Inflammatory macrophage treated with lipopolysaccharide for 1 hour (primary cell): ENCODE measurements at regions not wholly inside any gene's neighbourhood (a gene's known extent, or its start where the extent isn't known, plus 50 kb on each side); places are given as distances from the start of the nearest gene placed in this dataset.
"Not testable (repeated sequence)": the region's sequence is repeated elsewhere in the genome, so short reads cannot be mapped to it uniquely, and the experiment has no call there.

ENCODE experiments used
- DNase-seq, 2 donors: peaks; one replicate each; pipeline ENCODE4 v3.0.0-alpha.2; 2020 to 2022

DNA sequence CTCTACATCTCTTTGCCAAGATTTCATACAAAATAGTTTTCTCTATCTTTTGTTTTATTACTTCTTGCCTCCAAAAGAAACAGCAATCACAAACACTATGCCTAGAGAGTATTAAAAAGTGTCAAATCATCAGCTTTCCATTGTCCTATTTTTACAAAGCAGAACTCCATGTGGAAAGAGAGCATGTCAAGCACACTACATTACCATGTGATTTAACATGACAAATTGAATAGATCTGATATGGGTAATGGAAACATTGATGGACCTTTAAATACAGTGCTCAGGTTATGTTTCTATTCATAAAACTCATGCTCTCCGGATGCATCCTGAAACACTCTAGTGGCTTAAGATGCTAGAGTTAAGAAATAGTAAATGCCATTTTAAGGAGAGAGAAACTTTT lies 791.4 kb upstream of the CTNND2 start:
- no peak for DNase-seq

DNA sequence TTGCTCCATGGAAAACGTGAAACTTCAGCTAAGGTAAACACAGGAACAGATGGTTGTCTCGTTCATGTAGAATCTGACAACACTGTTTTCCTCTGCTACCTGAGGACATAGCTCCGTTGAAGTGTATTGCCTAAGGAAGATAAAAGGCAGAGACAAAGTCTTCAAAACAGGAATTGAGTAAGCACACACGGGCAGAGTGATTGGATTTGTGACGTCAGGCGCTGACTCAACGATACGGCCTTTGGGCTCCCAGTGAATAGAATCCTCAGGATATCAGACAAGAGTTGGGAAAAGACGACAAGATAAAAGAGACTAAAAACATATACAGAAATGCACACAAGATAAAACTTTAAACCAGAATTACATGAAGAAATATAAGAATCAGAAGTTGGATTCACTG lies 787.1 kb upstream of the CTNND2 start:
- no peak for DNase-seq

DNA sequence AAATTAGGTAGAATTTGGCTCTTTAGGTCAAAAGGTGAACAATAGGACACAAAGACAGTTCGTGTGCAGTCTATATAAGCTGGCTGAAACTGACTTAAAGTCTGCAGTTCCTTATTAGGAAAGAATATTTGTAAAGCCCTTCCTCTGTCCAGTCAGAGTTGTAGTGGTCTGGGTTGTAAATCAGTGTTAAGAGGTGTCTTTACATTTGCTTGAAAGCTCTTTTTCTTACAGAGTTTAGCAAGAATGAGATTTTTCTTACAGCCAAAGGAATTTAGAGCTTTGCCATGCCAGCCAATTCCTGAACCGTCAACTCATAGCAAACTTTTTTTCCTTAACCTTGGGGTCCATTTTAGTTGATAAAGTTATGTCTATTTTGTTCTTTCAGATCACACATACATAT lies 786.1 kb upstream of the CTNND2 start:
- no peak for DNase-seq

DNA sequence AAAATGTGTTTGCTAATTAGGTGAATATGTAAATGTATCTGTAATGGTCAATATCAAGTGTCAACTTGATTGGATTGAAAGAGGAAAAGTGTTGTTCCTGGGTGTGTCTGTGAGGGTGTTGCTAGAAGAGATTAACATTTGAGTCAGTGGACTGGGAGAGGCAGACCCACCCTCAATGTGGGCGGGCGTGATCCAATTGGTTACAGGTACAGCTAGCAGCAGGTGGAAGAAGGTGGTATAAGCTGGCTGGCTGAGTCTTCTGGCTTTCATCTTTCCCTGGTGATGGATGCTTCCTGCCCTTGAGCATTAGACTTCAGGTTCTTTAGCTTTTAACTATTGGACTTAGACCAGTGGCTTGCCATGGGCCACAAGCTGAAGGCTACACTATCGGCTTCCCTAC lies 779.0 kb upstream of the CTNND2 start:
- no peak for DNase-seq

DNA sequence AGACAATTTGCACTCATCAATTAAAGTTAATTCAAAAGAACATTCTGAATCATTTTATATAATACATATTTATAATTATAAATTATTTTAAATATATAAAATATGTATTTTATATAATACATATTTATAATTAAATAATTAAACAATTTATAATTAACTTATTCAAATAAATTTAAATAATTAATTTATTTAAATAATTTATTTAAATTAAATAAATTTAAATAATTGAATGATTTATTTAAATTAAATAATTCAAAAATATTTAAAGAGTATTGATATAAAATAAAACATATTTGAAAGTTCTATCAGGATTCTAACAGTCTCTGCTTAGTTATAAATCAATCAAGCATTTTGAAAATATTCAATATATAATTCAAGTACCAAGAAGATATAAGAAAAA lies 775.5 kb upstream of the CTNND2 start:
- no peak for DNase-seq

- DNase-seq: no peak
Measured at GRCh38 chr5:12675959-12676358, 771.7 kb upstream of the CTNND2 start.

DNA sequence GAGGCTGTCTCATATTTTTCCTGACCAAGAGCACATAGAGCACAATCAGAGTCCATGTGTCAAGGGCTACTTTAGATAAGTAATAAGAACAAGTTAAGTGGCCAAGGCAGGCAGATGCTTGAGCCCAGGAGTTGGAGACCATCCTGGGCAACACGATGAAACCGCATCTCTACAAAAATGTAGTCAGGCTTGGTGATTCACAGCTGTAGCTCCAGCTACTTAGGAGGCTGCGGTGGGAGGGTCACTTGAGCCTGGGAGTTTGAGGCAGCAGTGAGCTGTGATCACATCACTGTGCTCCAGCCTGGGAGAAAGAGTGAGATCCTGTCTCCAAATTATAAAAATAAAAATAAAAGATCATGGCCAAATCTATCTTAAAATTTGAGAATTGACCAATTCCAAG lies 767.9 kb upstream of the CTNND2 start:
- no peak for DNase-seq

DNA sequence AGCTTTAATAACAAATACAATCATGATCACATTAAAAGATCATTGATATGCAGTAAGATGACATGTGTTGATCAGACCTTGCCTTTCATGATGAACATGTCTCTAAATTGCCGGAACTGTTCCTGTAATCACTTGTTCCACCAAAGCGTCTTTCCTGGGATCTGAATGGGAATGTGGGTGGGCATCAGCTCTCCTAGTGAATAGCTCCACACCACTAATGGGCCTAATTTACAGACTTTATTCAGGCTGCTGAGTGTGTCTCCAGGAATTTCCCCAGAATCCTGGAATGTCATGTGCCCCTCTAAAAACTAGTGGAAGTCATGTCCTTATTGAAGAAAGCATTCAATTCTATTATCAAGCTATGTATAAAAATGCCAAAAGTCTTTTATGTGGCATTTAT lies 765.1 kb upstream of the CTNND2 start:
- no peak for DNase-seq

DNA sequence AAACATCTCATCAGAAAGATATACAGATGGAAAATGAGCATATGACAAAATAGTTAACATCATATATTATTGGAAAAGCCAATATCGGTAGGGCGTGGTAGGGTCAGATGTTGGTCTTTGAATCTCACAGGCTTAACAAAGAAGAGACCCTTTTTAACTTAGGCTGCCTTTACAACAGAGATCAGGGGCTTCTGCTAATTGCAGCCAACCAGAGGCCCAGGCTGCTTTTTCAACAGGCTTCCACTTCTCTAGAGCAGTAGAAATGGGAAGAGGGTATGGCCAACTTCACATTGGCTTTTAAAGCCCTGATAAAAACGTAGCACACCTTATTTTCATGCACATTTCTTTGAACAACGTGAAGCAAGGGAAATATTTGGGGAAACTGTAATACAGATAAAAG lies 764.3 kb upstream of the CTNND2 start:
- no peak for DNase-seq

- DNase-seq: not testable (repeated sequence)
Measured at GRCh38 chr5:12667818-12668217, 763.6 kb upstream of the CTNND2 start.

DNA sequence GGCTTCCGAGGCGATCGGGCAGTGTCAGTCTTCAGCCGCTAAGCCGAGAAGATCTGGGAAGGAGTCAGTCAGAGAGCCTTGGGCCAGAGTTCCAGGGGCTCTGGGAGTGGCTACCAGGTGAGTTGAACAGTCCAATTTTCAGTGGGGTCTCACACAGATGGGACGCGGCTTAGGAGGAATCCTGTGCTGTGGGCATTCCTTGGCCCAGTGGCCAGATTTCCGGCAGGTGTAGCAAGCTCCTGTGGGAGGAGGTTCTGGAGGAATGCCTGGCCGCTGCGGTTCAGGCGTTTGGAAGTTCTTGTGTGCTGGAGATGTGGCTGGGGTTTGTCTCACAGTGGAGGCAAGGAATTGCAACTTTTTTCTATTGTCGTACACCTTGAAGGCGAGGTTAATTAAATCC lies 761.5 kb upstream of the CTNND2 start:
- not testable (repeated sequence) for DNase-seq

DNA sequence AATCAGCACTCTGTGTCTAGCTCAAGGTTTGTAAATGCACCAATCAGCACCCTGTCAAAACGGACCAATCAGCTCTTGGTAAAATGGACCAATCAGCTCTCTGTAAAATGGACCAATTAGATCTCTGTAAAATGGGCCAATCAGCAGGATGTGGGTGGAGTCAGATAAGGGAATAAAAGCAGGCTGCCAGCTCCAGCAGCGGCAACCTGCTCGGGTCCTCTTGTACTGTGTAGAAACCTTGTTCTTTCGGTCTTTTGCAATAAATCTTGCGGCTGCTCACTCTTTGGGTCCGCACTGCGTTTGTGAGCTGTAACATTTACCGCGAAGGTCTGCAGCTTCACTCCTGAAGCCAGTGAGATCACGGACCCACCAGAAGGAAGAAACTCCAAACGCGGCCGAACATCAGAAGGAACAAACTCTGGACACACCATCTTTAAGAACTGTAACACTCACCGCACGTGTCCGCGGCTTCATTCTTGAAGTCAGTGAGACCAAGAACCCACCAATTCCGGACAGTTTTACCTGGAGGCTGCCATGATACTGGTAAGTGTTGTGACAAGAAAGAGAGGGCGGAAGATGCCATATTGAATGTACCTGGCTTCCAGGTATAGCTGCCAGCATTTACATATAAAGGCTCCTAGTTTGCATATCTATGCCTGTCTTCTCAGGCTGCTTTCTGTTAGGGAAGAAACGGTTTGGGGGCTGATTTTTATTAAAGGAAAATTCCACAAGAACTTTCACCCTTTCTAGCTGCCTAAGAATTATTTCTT lies 758.5 kb upstream of the CTNND2 start:
- DNase-seq: no peak

- DNase-seq: no peak
Measured at GRCh38 chr5:12661617-12662370, 757.5 kb upstream of the CTNND2 start.

- DNase-seq: not testable (repeated sequence)
Measured at GRCh38 chr5:12660279-12661107, 756.2 kb upstream of the CTNND2 start.

GRCh38 chr5:12659686-12660085 lies 755.4 kb upstream of the CTNND2 start:
- no peak for DNase-seq

DNA sequence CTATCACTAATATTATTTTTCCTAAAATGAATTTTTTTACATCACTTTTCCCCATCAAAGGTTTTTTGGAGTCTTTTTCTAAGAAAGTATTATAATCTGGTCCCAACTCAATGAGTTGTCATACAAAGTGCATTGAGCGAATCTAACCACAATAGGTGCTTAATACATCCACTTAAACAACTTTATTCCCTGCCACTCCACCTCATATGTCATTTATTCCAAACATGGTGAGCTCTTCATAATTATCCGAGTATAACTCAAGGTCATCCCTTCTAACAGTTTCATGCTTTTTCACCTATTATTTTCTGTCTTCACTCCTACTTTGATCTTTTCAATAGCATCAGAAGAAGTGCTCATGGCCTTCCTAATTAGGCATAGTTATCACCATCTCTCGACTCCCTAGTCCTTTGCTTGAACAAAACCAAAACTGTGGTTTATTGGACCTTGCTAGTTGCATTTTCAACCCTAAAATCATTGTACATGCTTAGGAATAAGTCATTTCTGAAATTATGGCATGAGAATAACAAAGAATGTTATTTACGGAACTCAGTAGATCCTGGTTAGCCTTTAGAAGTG lies 754.7 kb upstream of the CTNND2 start:
- DNase-seq: no peak

- DNase-seq: not testable (repeated sequence)
Measured at GRCh38 chr5:12657914-12658474, 753.7 kb upstream of the CTNND2 start.

GRCh38 chr5:12655675-12656074 lies 751.4 kb upstream of the CTNND2 start:
- no peak for DNase-seq

GRCh38 chr5:12652201-12652600 lies 748.0 kb upstream of the CTNND2 start:
- DNase-seq: no peak

GRCh38 chr5:12648558-12648957 lies 744.3 kb upstream of the CTNND2 start:
- no peak for DNase-seq

DNA sequence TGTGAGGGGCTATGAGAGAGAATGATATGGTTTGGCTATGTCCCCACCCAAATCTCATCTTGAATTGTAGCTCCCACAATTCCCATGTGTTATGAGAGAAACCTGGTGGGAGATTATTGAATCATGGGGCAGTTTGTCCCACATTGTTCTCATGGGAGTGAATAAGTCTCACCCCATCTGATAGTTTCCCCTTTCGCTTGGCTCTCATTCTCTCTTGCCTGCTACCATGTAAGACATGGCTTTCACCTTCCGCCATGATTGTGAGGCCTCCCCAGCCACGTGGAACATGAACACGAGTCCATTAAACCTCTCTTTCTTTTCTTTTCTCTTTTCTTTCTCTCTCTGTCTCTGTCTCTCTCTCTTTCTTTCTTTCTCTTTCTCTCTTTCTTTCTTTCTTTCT lies 743.4 kb upstream of the CTNND2 start:
- DNase-seq: no peak

GRCh38 chr5:12645582-12645981 lies 741.3 kb upstream of the CTNND2 start:
- no peak for DNase-seq

DNA sequence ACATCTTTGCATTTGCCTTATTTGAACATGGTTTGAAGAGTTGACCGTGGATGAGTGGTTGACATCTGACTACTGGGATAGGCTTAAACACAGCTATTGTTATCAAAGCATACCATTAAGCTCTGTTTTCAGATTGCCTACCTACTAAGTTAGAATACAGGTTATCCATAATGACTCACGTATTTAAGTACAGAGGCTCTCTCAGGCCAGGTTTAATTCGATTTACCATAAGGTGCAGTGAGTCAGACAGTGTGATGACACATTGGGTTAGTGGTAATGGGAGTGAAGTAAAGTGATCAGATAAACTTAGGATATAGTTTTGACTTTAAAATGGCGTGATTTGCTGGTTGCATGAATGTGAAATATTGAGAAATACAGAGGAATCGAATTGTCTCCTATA lies 732.0 kb upstream of the CTNND2 start:
- DNase-seq: no peak
